ENCODE measurements at regions not wholly inside any gene's neighbourhood (a gene's known extent, or its start where the extent isn't known, plus 50 kb on each side); places are given as distances from the start of the nearest gene placed in this dataset.
A peak's percentile ranks its signal among the peaks of the same experiment; 100 is the strongest.
"Not testable (repeated sequence)": the region's sequence is repeated elsewhere in the genome, so short reads cannot be mapped to it uniquely, and the experiment has no call there.

GRCh38 chr2:22952656-22953225 lies 432.2 kb upstream of the KLHL29 start:
- DNase-seq = no peak

GRCh38 chr2:22957446-22957845 lies 427.5 kb upstream of the KLHL29 start:
- peak in 1 of 2 experiments; percentile 50 for DNase-seq

DNA sequence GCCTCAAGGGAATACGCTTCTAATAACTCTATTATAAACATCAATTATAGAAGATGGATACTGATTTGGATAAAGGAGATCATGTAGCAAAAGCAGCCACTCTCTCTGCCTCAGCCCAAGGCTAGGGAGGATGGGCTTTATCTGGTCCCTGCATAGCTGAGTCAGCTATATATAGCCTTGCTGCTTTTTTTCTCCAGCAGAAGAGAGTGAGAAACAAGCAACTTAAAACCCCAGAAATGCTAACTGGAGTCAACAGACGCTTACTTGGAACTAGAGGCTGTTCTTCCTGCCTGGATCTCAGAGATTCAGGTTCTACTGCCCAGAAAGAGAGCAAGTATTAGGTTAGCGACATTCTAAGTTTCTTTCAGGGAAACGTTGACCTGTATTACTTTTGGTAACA lies 426.7 kb upstream of the KLHL29 start:
- no peak for DNase-seq

DNA sequence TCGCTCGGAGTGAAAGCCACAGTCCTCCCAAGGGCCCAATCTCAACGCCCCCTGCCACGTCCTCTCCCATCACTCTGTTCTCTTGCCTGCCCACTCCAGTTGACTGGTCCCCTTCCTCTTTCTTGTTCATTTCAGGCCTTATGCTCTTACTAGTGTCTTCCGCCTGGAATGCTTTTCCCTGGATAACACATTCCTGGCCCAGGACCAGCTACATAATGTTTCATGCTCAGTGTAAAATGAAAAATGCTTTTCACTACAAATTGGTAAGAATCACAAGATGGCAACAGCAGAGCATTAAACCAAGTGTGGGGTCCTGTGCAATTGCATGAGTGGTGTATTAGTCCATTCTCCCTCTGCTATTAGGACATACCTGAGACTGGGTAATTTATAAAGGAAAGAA lies 417.2 kb upstream of the KLHL29 start:
- no peak for DNase-seq

- DNase-seq = no peak
These were observed 414.5 kb upstream of the KLHL29 start for GRCh38 chr2:22970284-22970975.

DNA sequence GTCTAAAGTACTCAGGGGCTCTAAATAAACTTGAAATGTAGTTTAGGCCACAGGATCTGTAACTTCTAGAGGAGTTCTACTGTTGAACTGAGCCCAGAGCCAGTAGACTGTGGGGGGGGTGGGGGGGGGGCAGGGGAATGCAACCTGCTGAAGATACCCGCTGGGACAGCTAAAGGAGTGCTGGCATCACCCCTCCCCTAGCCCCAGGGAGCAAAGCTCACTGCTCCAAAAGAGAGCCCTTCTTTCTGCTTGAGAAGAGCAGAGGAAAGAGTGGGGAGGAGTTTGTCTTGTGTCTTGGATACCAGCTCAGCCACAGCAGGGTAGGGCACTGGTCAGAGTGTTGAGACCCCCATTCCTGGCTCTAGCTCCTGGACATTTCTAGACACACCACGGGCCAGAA lies 414.0 kb upstream of the KLHL29 start:
- DNase-seq = no peak

DNA sequence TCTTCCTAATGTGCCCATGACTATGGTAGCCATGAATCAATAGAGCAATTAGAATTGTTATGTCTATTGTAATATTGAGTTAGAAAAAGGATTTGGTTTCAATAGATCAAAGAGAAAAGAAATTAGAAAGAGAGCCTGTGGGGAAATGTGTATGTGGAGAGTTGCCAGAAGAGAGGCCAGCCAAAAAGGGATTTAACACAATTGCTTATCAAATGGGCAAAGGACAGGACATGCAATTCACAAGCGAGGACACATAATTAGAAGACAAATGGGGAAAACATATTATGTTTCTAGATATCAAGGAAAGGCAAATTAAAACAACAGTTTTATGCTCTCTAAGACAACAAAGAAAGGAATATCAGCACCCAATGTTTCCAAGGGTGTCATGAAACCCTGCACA lies 403.2 kb upstream of the KLHL29 start:
- DNase-seq = peak in 1 of 2 experiments; percentile 43

DNA sequence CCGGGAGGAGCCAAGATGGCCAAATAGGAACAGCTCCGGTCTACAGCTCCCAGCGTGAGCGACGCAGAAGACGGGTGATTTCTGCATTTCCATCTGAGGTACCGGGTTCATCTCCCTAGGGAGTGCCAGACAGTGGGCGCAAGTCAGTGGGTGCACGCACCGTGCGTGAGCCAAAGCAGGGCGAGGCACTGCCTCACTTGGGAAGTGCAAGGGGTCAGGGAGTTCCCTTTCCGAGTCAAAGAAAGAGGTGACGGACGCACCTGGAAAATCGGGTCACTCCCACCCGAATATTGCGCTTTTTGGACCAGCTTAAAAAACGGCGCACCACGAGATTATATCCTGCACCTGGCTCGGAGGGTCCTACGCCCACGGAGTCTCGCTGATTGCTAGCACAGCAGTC lies 400.8 kb upstream of the KLHL29 start:
- not testable (repeated sequence) for DNase-seq

GRCh38 chr2:22990246-22990645 lies 394.7 kb upstream of the KLHL29 start:
- DNase-seq = no peak

DNA sequence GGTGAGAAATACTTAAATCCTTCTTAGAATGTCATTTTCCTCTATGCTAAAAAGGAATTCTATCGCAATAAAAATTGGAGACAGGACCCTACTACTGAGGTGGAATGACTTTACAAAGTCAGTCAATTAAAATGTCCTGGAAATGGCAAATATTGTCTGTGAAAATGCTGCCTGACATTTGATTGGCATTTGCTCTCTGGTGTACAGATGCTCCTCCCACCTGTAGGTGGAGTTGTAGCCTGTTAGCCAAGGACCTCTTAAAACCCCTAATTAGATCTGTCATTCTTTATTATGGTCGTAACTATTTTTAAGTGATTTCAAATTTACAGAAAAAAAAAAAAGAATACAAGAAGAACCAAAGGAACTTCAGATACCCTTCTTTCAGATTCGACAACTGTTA lies 393.1 kb upstream of the KLHL29 start:
- no peak for DNase-seq

- DNase-seq = no peak
These were observed 392.5 kb upstream of the KLHL29 start for GRCh38 chr2:22992441-22992840.

DNA sequence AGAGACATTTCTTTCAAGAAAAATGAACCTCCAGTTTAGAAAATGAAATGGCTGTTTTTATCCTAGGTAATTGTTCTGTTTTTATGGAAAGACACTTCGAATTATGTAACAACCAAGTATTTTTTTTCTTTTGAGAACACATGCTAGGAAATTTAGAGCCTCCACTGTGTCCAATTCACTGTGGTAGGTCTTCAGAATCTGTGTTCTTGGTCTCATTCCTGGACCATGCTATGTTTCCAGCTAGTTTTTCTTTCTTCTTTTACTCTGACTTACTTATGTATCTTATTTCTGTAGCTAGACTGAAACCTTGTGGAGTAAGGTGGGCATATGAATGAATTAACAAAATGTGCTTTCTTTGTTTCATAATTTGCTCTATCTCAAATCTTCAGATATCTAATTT lies 391.7 kb upstream of the KLHL29 start:
- DNase-seq = no peak

GRCh38 chr2:22995576-22995975 lies 389.4 kb upstream of the KLHL29 start:
- DNase-seq = no peak

DNA sequence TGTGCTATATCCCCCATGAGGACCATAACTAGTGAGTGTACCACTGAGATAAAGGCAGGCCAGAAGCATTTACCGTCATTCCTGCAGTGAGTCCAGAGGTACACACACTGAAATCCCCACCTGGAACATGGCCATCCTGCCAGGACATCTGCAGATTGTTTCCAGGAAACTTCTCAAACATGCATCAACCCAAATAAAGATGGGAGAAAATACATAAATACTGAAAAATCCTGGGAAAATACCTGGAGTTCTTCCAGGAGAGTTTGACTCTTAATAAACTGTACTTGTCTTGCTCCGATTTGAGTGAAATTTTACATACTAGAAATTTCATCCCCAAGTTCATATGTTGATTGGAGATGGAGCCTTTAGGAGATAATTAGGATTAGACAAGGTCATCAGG lies 388.1 kb upstream of the KLHL29 start:
- no peak for DNase-seq

DNA sequence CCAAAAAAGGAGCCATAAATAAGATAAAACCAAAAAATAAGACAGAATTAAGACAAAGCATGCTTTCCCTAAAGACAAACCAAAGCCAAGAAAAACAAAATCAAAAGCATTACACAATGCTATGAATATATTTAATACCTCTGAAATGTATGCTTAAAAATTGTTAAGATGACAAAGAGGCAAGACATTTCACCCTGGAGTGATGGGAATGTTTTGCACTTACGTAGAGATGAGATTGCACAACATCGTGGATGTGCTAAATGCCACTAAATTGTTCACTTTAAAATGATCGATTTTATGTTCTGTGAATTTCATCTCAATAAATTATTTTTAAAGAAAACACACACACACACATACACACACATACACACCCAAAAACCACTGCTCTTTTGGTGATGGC lies 386.6 kb upstream of the KLHL29 start:
- no peak for DNase-seq

DNA sequence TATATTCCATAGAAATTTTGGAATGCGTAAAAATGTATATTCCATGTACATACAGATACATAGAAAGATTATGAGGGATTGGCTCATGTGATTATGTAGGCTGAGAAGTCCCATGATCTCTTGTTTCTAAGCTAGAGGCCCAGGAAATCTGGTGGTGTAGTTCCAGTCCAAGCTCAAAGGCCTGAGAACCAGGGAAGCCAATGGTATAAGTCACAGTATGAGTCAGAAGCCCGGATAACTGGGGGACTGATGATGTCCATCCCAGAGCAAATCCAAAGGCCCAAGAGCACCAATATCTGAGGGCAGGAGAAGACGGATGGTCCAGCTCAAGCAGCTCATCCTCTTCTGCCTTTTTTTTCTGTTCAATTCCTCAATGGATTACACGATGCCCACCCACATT lies 385.0 kb upstream of the KLHL29 start:
- no peak for DNase-seq

DNA sequence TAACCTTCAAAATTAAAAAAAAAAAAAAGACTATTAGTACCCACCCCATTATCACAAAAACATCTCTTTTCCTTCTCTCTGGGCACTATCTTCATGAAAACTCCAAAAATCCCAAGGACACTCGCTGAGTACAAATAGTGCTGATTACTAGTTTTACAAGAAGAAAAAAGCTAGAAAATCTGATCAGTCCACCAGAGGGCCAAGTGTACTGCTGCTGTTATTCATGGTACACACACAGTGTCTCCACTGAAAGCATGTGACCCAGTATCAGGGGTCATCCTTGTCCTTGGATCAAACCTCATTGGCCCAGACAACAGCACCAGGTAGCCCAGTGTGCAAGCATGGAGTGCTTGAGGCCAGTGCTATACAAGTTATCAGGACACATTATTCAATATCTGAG lies 382.7 kb upstream of the KLHL29 start:
- DNase-seq = no peak

GRCh38 chr2:23005469-23005868 lies 379.5 kb upstream of the KLHL29 start:
- no peak for DNase-seq

DNA sequence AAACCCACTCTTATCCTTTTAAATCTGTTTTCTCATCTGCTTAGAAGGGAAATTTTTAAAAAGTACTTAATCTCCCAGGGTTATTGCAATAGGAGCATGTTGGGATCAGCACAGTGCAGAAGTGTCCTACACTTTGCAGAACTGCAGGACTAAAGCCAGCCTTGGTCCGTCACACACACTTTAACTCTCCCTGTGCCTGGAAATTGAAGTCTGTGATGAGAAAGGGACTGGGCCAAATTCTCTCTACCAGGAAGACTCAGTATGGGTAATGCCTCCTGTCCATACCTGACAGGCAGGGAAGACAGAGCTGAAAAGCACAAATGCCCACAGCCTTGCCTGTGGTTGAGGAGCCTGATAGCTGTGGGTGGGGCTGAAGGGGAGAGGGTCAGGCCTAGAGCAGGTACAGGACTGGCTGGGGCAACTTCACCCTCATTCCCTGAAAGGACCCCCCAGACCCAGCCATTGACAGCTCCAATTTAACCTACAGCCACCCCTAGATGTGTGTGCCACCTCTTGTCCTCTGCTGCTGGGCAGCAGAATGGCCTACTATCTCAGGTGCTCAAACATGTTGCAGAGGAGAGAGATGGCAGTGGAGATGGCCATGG lies 377.2 kb upstream of the KLHL29 start:
- DNase-seq = no peak

GRCh38 chr2:23008440-23008839 lies 376.5 kb upstream of the KLHL29 start:
- DNase-seq = no peak

GRCh38 chr2:23008951-23009350 lies 376.0 kb upstream of the KLHL29 start:
- no peak for DNase-seq

DNA sequence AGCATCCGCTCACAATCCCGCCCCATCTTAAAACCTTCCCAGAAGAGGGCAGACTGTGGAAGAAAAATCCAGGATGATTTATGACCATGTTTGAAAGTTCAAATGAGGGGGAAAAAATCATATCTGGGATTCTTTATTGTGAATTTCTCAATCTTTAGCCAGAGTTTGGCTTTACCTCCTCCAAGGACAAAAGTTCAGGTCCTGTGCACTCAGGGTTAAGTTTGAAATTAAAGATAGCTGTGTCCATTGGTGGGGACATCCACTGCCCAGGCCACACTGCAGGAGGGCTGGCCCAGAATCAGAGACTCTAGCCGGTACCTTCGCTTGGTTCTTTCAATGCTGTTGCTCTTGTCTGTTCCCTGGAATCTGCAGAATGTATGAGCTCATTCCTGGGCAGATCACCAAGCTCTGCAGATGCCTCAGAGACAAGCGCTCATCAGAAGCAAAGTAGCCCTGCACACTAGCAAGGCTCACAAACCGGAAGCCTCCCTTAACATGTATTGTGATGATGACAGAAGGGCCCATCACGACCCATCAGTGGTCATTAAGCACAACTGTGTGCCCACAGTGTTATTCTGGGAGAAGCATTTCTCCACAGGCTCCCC lies 375.3 kb upstream of the KLHL29 start:
- DNase-seq = no peak

GRCh38 chr2:23012499-23012898 lies 372.5 kb upstream of the KLHL29 start:
- no peak for DNase-seq

DNA sequence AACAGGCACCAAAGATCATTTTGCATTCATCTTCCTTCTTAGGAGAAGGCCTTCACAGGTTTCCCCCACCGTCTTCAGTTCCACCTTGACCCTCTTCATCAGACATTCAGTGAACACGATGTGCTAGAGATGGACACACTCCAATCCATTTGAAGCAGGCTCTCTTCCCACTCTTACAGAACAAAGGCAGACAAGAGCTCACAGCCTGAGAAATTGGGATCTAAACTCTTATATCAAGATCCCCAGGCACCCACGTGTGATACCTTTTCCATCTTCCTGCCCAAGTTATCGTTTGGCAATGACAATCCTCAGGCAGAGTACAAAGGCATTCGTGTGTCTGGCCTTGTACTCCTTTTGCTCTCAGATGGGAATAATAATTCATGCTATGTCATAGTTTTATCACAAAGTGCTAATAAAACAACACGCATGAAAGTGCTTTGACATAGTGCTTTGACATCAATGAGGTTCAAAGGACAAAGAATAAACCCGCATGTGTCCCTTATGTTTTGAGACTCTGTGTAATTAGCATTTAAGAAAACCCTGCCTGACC lies 369.3 kb upstream of the KLHL29 start:
- DNase-seq = no peak
